ENCODE measurements at regions not wholly inside any gene's neighbourhood (a gene's known extent, or its start where the extent isn't known, plus 50 kb on each side); places are given as distances from the start of the nearest gene placed in this dataset.
"Not testable (repeated sequence)": the region's sequence is repeated elsewhere in the genome, so short reads cannot be mapped to it uniquely, and the experiment has no call there.

- no peak for DNase-seq (ENCODE audit: low read depth)
Observed at GRCh38 chr1:90295534-90295933, 300.6 kb downstream of the ZNF326 start.

GRCh38 chr1:90291431-90292216, 296.7 kb downstream of the ZNF326 start:
- DNase-seq (ENCODE audit: low read depth) = peak; percentile 1

GRCh38 chr1:90282811-90283210, 287.9 kb downstream of the ZNF326 start:
- no peak for DNase-seq (ENCODE audit: low read depth)

GRCh38 chr1:90281886-90282285, 287.0 kb downstream of the ZNF326 start:
- not testable (repeated sequence) for DNase-seq (ENCODE audit: low read depth)

GRCh38 chr1:90277270-90277669, 282.4 kb downstream of the ZNF326 start:
- no peak for DNase-seq (ENCODE audit: low read depth)

GRCh38 chr1:90274376-90274775, 279.5 kb downstream of the ZNF326 start:
- no peak for DNase-seq (ENCODE audit: low read depth)

- DNase-seq (ENCODE audit: low read depth) = no peak
Observed at GRCh38 chr1:90273241-90273774, 278.4 kb downstream of the ZNF326 start.

- DNase-seq (ENCODE audit: low read depth) = peak; percentile 3
Observed at GRCh38 chr1:90262791-90263190, 267.9 kb downstream of the ZNF326 start.

GRCh38 chr1:90262286-90262685, 267.4 kb downstream of the ZNF326 start:
- no peak for DNase-seq (ENCODE audit: low read depth)

GRCh38 chr1:90246069-90246468, 251.2 kb downstream of the ZNF326 start:
- DNase-seq (ENCODE audit: low read depth) = no peak

GRCh38 chr1:90236493-90236892, 241.6 kb downstream of the ZNF326 start:
- DNase-seq (ENCODE audit: low read depth) = no peak

- DNase-seq (ENCODE audit: low read depth) = no peak
Observed at GRCh38 chr1:90223401-90223800, 228.5 kb downstream of the ZNF326 start.

GRCh38 chr1:90220941-90221693, 226.2 kb downstream of the ZNF326 start:
- DNase-seq (ENCODE audit: low read depth) = no peak

GRCh38 chr1:90220496-90220895, 225.6 kb downstream of the ZNF326 start:
- no peak for DNase-seq (ENCODE audit: low read depth)

GRCh38 chr1:90219166-90219871, 224.4 kb downstream of the ZNF326 start:
- not testable (repeated sequence) for DNase-seq (ENCODE audit: low read depth)

- DNase-seq (ENCODE audit: low read depth) = no peak
Observed at GRCh38 chr1:90210633-90211491, 216.0 kb downstream of the ZNF326 start.

GRCh38 chr1:90208949-90209348, 214.0 kb downstream of the ZNF326 start:
- DNase-seq (ENCODE audit: low read depth) = no peak

GRCh38 chr1:90206260-90206659, 211.3 kb downstream of the ZNF326 start:
- no peak for DNase-seq (ENCODE audit: low read depth)

- DNase-seq (ENCODE audit: low read depth) = no peak
Observed at GRCh38 chr1:90204780-90205179, 209.9 kb downstream of the ZNF326 start.

- no peak for DNase-seq (ENCODE audit: low read depth)
Observed at GRCh38 chr1:90204023-90204590, 209.2 kb downstream of the ZNF326 start.
